Nephron progenitor cell (in vitro differentiated cells): ENCODE measurements at regions not wholly inside any gene's neighbourhood (a gene's known extent, or its start where the extent isn't known, plus 50 kb on each side); places are given as distances from the start of the nearest gene placed in this dataset.

Source experiments
- DNase-seq: peaks from one replicate; pipeline ENCODE4 v3.0.0; 2021
- H3K27ac Mint-ChIP-seq: 2 replicates; pipeline ENCODE4 v1.8.0; 2021; ENCODE audit warnings: mild to moderate bottlenecking, moderate library complexity, mixed read lengths
- H3K27me3 Mint-ChIP-seq: 2 replicates; pipeline ENCODE4 v1.8.0; 2021; ENCODE audit warnings: mild to moderate bottlenecking, low read depth, mixed read lengths; ENCODE audit not compliant: poor library complexity
- H3K36me3 Mint-ChIP-seq: 2 replicates; pipeline ENCODE4 v1.8.0; 2021; ENCODE audit warnings: low read depth, mixed read lengths
- H3K4me1 Mint-ChIP-seq: 2 replicates; pipeline ENCODE4 v1.8.0; 2021; ENCODE audit warnings: mixed read lengths
- H3K4me3 Mint-ChIP-seq: 2 replicates; pipeline ENCODE4 v1.8.0; 2021; ENCODE audit warnings: mild to moderate bottlenecking, moderate library complexity, mixed read lengths
- H3K9me3 Mint-ChIP-seq: 2 replicates; pipeline ENCODE4 v1.8.0; 2021; ENCODE audit warnings: mild to moderate bottlenecking, moderate library complexity, mixed read lengths
- CTCF ChIP-seq: fragments of 200-600 bp; sonication (generic); IDR thresholded peaks from 2 replicates; pipeline ENCODE4 v1.5.0; 2021; ENCODE audit warnings: antibody characterized with exemption

- DNase-seq = no peak
- no peak overlapping the region for H3K4me3 Mint-ChIP-seq
- no peaks in the 10 kb centered on the region for H3K4me1 Mint-ChIP-seq
- no peaks in the 10 kb centered on the region for H3K27me3 Mint-ChIP-seq
- no peak for TF ChIP-seq CTCF
- no peaks in the 10 kb centered on the region for H3K36me3 Mint-ChIP-seq
- H3K27ac Mint-ChIP-seq = no peak overlapping the region
- H3K9me3 Mint-ChIP-seq = no peaks in the 10 kb centered on the region
These were observed 270.1 kb upstream of the CNTN4 start for GRCh38 chr3:1828519-1828918.

GRCh38 chr3:1830851-1831250, 267.8 kb upstream of the CNTN4 start:
- no peaks in the 10 kb centered on the region for H3K9me3 Mint-ChIP-seq
- H3K27me3 Mint-ChIP-seq = no peaks in the 10 kb centered on the region
- no peak overlapping the region for H3K27ac Mint-ChIP-seq
- H3K4me1 Mint-ChIP-seq = no peaks in the 10 kb centered on the region
- no peak for DNase-seq
- TF ChIP-seq CTCF = no peak
- no peaks in the 10 kb centered on the region for H3K36me3 Mint-ChIP-seq
- H3K4me3 Mint-ChIP-seq = no peak overlapping the region

DNA sequence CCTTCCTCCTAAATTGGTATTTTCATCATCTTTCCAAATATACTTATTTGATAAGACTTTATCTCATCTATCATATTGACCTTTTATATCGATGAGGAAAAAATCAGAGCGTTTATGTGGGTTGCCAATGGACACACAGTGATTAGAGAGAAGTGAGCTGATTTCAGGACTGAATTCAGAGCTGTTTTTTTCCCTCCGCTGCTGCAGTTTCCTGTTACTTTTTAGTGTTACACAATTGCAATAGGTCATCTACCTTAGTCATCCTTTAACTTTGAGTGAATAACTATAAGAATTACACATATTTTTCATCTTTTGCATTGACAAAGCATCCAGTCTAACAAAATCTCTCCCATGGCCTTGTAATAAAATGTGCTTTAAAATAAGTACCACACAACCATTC, 266.3 kb upstream of the CNTN4 start:
- no peak overlapping the region for H3K27ac Mint-ChIP-seq
- H3K27me3 Mint-ChIP-seq = peaks cover 4% of the 10 kb centered on the region
- no peaks in the 10 kb centered on the region for H3K9me3 Mint-ChIP-seq
- no peaks in the 10 kb centered on the region for H3K36me3 Mint-ChIP-seq
- TF ChIP-seq CTCF = no peak
- no peaks in the 10 kb centered on the region for H3K4me1 Mint-ChIP-seq
- no peak overlapping the region for H3K4me3 Mint-ChIP-seq
- no peak for DNase-seq

- Mint-ChIP-seq H3K27me3 (no peaks in the 10 kb centered on the region), H3K9me3 (no peaks in the 10 kb centered on the region), H3K4me3 (no peak overlapping the region), H3K27ac (no peak overlapping the region), H3K4me1 (no peaks in the 10 kb centered on the region), H3K36me3 (no peaks in the 10 kb centered on the region)
- no peak for DNase-seq
- TF ChIP-seq CTCF = no peak
These were observed 255.6 kb upstream of the CNTN4 start for GRCh38 chr3:1843111-1843510.

- H3K4me3 Mint-ChIP-seq = no peak overlapping the region
- DNase-seq = no peak
- no peak overlapping the region for H3K27ac Mint-ChIP-seq
- H3K27me3 Mint-ChIP-seq = no peaks in the 10 kb centered on the region
- no peaks in the 10 kb centered on the region for H3K36me3 Mint-ChIP-seq
- TF ChIP-seq CTCF = no peak
- peaks cover 6% of the 10 kb centered on the region for H3K9me3 Mint-ChIP-seq
- no peaks in the 10 kb centered on the region for H3K4me1 Mint-ChIP-seq
These were observed 251.1 kb upstream of the CNTN4 start for GRCh38 chr3:1847571-1847970.

GRCh38 chr3:1848935-1849334, 249.7 kb upstream of the CNTN4 start:
- TF ChIP-seq CTCF = no peak
- no peak overlapping the region for H3K4me3 Mint-ChIP-seq
- peaks cover 6% of the 10 kb centered on the region for H3K9me3 Mint-ChIP-seq
- no peaks in the 10 kb centered on the region for H3K4me1 Mint-ChIP-seq
- no peaks in the 10 kb centered on the region for H3K27me3 Mint-ChIP-seq
- DNase-seq = no peak
- H3K27ac Mint-ChIP-seq = no peak overlapping the region
- no peaks in the 10 kb centered on the region for H3K36me3 Mint-ChIP-seq
